ENCODE measurements at regions not wholly inside any gene's neighbourhood (a gene's known extent, or its start where the extent isn't known, plus 50 kb on each side); places are given as distances from the start of the nearest gene placed in this dataset.

- DNase-seq, result no peak
Measured at GRCh38 chr1:188237573-188238348, 1409.0 kb downstream of the PLA2G4A start.

- DNase-seq, result no peak
Measured at GRCh38 chr1:188240772-188241406, 1412.1 kb downstream of the PLA2G4A start.

GRCh38 chr1:188241629-188242028 lies 1412.9 kb downstream of the PLA2G4A start:
- DNase-seq, result no peak

GRCh38 chr1:188243456-188243855 lies 1414.7 kb downstream of the PLA2G4A start:
- no peak for DNase-seq

GRCh38 chr1:188244681-188245080 lies 1415.9 kb downstream of the PLA2G4A start:
- no peak for DNase-seq

GRCh38 chr1:188247255-188247654 lies 1418.5 kb downstream of the PLA2G4A start:
- no peak for DNase-seq

GRCh38 chr1:188249811-188250210 lies 1421.1 kb downstream of the PLA2G4A start:
- no peak for DNase-seq

GRCh38 chr1:188251036-188251435 lies 1422.3 kb downstream of the PLA2G4A start:
- DNase-seq, result no peak

- DNase-seq, result no peak
Measured at GRCh38 chr1:188261849-188262248, 1433.1 kb downstream of the PLA2G4A start.

GRCh38 chr1:188269956-188270355 lies 1441.2 kb downstream of the PLA2G4A start:
- no peak for DNase-seq

- DNase-seq, result no peak
Measured at GRCh38 chr1:188270497-188270896, 1441.7 kb downstream of the PLA2G4A start.

- no peak for DNase-seq
Measured at GRCh38 chr1:188277771-188278170, 1449.0 kb downstream of the PLA2G4A start.

- no peak for DNase-seq
Measured at GRCh38 chr1:188281921-188282320, 1453.2 kb downstream of the PLA2G4A start.

- no peak for DNase-seq
Measured at GRCh38 chr1:188295157-188295556, 1466.4 kb downstream of the PLA2G4A start.

GRCh38 chr1:188302746-188303145 lies 1474.0 kb downstream of the PLA2G4A start:
- no peak for DNase-seq

- DNase-seq, result no peak
Measured at GRCh38 chr1:188314557-188315137, 1485.9 kb downstream of the PLA2G4A start.

GRCh38 chr1:188317894-188318293 lies 1489.1 kb downstream of the PLA2G4A start:
- no peak for DNase-seq

- DNase-seq, result no peak
Measured at GRCh38 chr1:188325211-188325610, 1496.5 kb downstream of the PLA2G4A start.

- no peak for DNase-seq
Measured at GRCh38 chr1:188343914-188344313, 1515.2 kb downstream of the PLA2G4A start.

- DNase-seq, result no peak
Measured at GRCh38 chr1:188350104-188350503, 1521.4 kb downstream of the PLA2G4A start.

GRCh38 chr1:188355082-188355481 lies 1526.3 kb downstream of the PLA2G4A start:
- no peak for DNase-seq

GRCh38 chr1:188355847-188356246 lies 1527.1 kb downstream of the PLA2G4A start:
- no peak for DNase-seq

- DNase-seq, result no peak
Measured at GRCh38 chr1:188359315-188359714, 1530.6 kb downstream of the PLA2G4A start.

GRCh38 chr1:188363943-188364342 lies 1535.2 kb downstream of the PLA2G4A start:
- DNase-seq, result no peak
